PC-9 (cell line): ENCODE measurements at regions not wholly inside any gene's neighbourhood (a gene's known extent, or its start where the extent isn't known, plus 50 kb on each side); places are given as distances from the start of the nearest gene placed in this dataset.

Experiments
- CTCF ChIP-seq: fragments of 200-600 bp; sonication (generic); conservative IDR thresholded peaks from 2 replicates; pipeline ENCODE4 v1.6.1; 2017; ENCODE audit warnings: mixed run types, antibody characterized with exemption, mild to moderate bottlenecking, moderate library complexity
- EZH2 ChIP-seq: fragments of 200-600 bp; sonication (generic); IDR thresholded peaks from 2 replicates; pipeline ENCODE4 v1.8.0; 2017; ENCODE audit warnings: antibody characterized with exemption, low read depth

- TF ChIP-seq CTCF = no peak
- TF ChIP-seq EZH2 = no peak
Observed at GRCh38 chr6:169911264-169912263, 160.1 kb downstream of the ERMARD start.
